ENCODE measurements at regions not wholly inside any gene's neighbourhood (a gene's known extent, or its start where the extent isn't known, plus 50 kb on each side); places are given as distances from the start of the nearest gene placed in this dataset.
"Not testable (repeated sequence)": the region's sequence is repeated elsewhere in the genome, so short reads cannot be mapped to it uniquely, and the experiment has no call there.

- not testable (repeated sequence) for DNase-seq (ENCODE audit: low spot score)
Observed at GRCh38 chr6:86872810-86873209, 64.5 kb upstream of the HTR1E start.

GRCh38 chr6:86871681-86872080, 65.6 kb upstream of the HTR1E start:
- DNase-seq (ENCODE audit: low spot score), result no peak

GRCh38 chr6:86869500-86869899, 67.8 kb upstream of the HTR1E start:
- no peak for DNase-seq (ENCODE audit: low spot score)

- no peak for DNase-seq (ENCODE audit: low spot score)
Observed at GRCh38 chr6:86859513-86859912, 77.8 kb upstream of the HTR1E start.

- DNase-seq (ENCODE audit: low spot score), result no peak
Observed at GRCh38 chr6:86858970-86859369, 78.4 kb upstream of the HTR1E start.

- no peak for DNase-seq (ENCODE audit: low spot score)
Observed at GRCh38 chr6:86857783-86858182, 79.5 kb upstream of the HTR1E start.

- DNase-seq (ENCODE audit: low spot score), result peak; percentile 31
Observed at GRCh38 chr6:86856937-86857563, 80.3 kb upstream of the HTR1E start.

- DNase-seq (ENCODE audit: low spot score), result no peak
Observed at GRCh38 chr6:86856379-86856778, 80.9 kb upstream of the HTR1E start.

GRCh38 chr6:86848986-86849385, 88.3 kb upstream of the HTR1E start:
- DNase-seq (ENCODE audit: low spot score), result no peak

GRCh38 chr6:86832686-86833085, 104.6 kb upstream of the HTR1E start:
- DNase-seq (ENCODE audit: low spot score), result no peak

- DNase-seq (ENCODE audit: low spot score), result no peak
Observed at GRCh38 chr6:86825436-86825835, 111.9 kb upstream of the HTR1E start.

- no peak for DNase-seq (ENCODE audit: low spot score)
Observed at GRCh38 chr6:86822747-86823146, 114.6 kb upstream of the HTR1E start.

GRCh38 chr6:86820750-86821149, 116.6 kb upstream of the HTR1E start:
- no peak for DNase-seq (ENCODE audit: low spot score)

- DNase-seq (ENCODE audit: low spot score), result no peak
Observed at GRCh38 chr6:86793649-86794048, 143.7 kb upstream of the HTR1E start.

- DNase-seq (ENCODE audit: low spot score), result no peak
Observed at GRCh38 chr6:86791476-86791875, 145.9 kb upstream of the HTR1E start.

- DNase-seq (ENCODE audit: low spot score), result no peak
Observed at GRCh38 chr6:86789779-86790411, 147.4 kb upstream of the HTR1E start.

- DNase-seq (ENCODE audit: low spot score), result no peak
Observed at GRCh38 chr6:86782328-86782727, 155.0 kb upstream of the HTR1E start.

GRCh38 chr6:86780923-86781322, 156.4 kb upstream of the HTR1E start:
- no peak for DNase-seq (ENCODE audit: low spot score)

GRCh38 chr6:86775893-86776292, 161.4 kb upstream of the HTR1E start:
- no peak for DNase-seq (ENCODE audit: low spot score)

GRCh38 chr6:86765211-86765610, 172.1 kb upstream of the HTR1E start:
- no peak for DNase-seq (ENCODE audit: low spot score)

- DNase-seq (ENCODE audit: low spot score), result not testable (repeated sequence)
Observed at GRCh38 chr6:86759953-86760352, 177.4 kb upstream of the HTR1E start.

GRCh38 chr6:86756640-86757229, 180.6 kb upstream of the HTR1E start:
- DNase-seq (ENCODE audit: low spot score), result no peak

- DNase-seq (ENCODE audit: low spot score), result no peak
Observed at GRCh38 chr6:86744048-86744447, 193.3 kb upstream of the HTR1E start.

- no peak for DNase-seq (ENCODE audit: low spot score)
Observed at GRCh38 chr6:86738078-86738477, 199.2 kb upstream of the HTR1E start.

All from GM03348 (cell line).